ENCODE measurements at regions not wholly inside any gene's neighbourhood (a gene's known extent, or its start where the extent isn't known, plus 50 kb on each side); places are given as distances from the start of the nearest gene placed in this dataset.

DNA sequence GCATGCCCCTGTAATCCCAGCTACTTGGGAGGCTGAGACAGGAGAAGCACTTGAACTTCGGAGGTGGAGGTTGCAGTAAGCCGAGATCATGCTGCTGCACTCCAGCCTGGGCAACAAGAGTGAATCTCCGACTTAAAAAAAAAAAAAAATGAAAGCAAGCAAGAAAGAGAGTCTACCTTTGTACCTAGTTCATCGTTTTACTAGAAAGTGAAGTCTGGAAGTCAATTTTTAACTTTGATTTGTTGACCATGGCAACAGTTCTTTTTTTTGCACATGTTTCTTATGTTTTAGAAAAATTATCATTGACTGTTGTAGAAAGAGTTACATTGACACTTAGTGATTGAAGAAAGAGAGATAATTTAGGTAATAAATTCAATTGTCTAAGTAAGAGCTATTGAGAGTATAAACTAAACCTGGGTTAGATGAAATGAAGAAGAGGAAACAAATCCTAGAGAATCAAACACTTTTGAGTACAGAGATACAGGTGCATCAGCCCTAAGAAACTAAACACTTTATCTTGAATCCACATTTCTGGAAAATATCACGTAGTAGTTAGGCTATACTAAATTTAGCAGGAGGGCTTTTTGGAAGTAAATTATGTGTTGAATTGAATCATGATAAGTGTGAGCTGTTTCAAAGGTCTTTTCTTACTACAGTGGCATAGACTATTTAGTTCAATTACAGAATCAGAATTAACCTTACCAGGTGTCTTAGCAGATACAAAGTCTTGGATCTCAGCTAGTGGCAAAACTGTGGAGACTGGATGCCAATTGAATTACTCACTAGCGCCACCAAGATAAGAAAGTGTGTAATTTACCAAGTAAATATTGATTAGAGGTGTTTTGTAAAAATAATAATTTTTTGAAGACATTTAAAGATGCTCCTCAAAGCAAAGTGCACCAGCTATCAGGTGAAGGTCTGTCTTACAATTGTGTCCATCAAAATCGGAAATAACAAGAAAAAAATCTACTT is 303.4 kb upstream of the NRXN1 start:
- DNase-seq, result no peak
- Histone ChIP-seq H3K4me1 (no peaks in the 10 kb centered on the region), H3K27me3 (no peaks in the 10 kb centered on the region), H3K9me3 (peaks cover 0 to 5% of the 10 kb centered on the region in 2 donors), H3K4me3 (no peak overlapping the region), H3K27ac (no peak overlapping the region), H3K36me3 (no peaks in the 10 kb centered on the region)
- ATAC-seq, result no peak
- intact Hi-C loops (cut with DNase I), result no loop called here
- TF ChIP-seq, protein P1, sequence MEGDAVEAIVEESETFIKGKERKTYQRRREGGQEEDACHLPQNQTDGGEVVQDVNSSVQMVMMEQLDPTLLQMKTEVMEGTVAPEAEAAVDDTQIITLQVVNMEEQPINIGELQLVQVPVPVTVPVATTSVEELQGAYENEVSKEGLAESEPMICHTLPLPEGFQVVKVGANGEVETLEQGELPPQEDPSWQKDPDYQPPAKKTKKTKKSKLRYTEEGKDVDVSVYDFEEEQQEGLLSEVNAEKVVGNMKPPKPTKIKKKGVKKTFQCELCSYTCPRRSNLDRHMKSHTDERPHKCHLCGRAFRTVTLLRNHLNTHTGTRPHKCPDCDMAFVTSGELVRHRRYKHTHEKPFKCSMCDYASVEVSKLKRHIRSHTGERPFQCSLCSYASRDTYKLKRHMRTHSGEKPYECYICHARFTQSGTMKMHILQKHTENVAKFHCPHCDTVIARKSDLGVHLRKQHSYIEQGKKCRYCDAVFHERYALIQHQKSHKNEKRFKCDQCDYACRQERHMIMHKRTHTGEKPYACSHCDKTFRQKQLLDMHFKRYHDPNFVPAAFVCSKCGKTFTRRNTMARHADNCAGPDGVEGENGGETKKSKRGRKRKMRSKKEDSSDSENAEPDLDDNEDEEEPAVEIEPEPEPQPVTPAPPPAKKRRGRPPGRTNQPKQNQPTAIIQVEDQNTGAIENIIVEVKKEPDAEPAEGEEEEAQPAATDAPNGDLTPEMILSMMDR (IDR thresholded peaks at IDR 0.05), result no peak

DNA sequence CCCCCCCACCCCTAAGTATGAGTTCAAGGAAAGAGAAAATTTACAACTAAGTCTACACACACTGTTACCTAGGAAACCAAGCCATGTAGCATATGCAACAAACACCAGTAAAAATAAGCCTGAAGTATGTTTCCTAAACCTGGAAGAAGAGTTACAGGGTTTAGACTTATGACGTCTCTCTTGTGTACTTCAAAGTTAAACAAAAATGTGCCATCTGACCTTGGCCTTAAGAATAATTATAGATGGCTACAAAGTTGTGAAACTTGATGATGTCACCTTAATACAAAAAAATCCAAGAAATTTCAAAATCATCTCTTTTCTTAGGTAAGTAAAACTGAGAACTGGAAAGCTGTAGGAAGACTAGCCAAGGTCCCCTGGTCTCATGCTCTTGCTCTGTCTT is 297.6 kb upstream of the NRXN1 start:
- no peak for ATAC-seq
- H3K27ac ChIP-seq, result no peak overlapping the region
- H3K36me3 ChIP-seq, result no peaks in the 10 kb centered on the region
- H3K27me3 ChIP-seq, result no peaks in the 10 kb centered on the region
- intact Hi-C loops (cut with DNase I), result no loop called here
- no peak overlapping the region for H3K4me3 ChIP-seq
- H3K9me3 ChIP-seq, result peaks cover 0 to 2% of the 10 kb centered on the region in 2 donors
- no peaks in the 10 kb centered on the region for H3K4me1 ChIP-seq
- no peak for DNase-seq
- TF ChIP-seq, protein P1 (IDR thresholded peaks at IDR 0.05), result no peak

DNA sequence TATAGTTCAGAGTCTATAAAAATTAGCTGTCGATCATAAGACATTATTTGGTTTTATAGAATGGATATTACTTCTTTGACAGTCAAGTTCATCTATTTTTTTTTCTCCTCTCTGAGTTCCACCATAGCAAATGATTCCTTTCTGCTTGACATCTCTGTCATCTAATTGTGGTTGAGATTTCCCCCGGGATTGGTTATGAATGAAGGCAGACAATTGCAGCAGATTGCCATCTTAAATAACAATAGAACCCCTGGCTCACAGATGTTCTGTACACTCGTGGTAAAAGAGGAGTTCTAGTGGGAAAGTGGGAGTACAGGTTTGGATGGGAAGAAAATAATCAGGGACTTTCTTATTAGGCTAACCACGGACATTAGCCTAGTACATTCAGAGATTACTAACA is 292.1 kb upstream of the NRXN1 start:
- intact Hi-C loops (cut with DNase I), result no loop called here

DNA sequence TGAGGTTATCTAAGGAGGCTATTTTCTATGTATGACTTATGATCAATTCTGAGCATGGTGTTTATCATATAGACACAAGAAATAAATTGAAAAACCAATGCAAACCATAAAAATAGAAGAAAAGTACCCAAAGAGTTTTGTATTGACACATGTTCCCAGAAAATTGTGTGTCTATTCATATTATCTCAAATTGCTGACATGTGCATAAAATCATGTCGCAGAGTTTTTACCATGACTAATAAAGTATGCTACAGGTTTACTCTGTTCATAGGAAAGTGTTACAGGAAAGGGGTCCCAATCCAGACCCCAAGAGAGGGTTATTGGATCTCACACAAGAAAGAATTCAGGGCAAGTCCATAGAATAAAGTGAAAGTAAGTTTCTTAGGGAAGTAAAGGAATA is 290.7 kb upstream of the NRXN1 start:
- TF ChIP-seq, protein P1 (IDR thresholded peaks at IDR 0.05), result no peak
- Histone ChIP-seq H3K36me3 (no peaks in the 10 kb centered on the region), H3K4me3 (no peak overlapping the region), H3K9me3 (peaks cover 0 to 13% of the 10 kb centered on the region in 2 donors), H3K27ac (no peak overlapping the region), H3K4me1 (no peaks in the 10 kb centered on the region), H3K27me3 (no peaks in the 10 kb centered on the region)
- ATAC-seq (no peak), DNase-seq (no peak)
- intact Hi-C loops (cut with DNase I), result no loop called here

More for the DNA sequence above, 292.1 kb upstream of the NRXN1 start:
- no peak for DNase-seq
- H3K27ac ChIP-seq, result no peak overlapping the region
- H3K27me3 ChIP-seq, result no peaks in the 10 kb centered on the region
- H3K4me1 ChIP-seq, result no peaks in the 10 kb centered on the region
- no peak for ATAC-seq
- TF ChIP-seq, protein P1 (IDR thresholded peaks at IDR 0.05), result no peak
- H3K4me3 ChIP-seq, result no peak overlapping the region
- H3K9me3 ChIP-seq, result peaks cover 0 to 8% of the 10 kb centered on the region in 2 donors
- no peaks in the 10 kb centered on the region for H3K36me3 ChIP-seq

DNA sequence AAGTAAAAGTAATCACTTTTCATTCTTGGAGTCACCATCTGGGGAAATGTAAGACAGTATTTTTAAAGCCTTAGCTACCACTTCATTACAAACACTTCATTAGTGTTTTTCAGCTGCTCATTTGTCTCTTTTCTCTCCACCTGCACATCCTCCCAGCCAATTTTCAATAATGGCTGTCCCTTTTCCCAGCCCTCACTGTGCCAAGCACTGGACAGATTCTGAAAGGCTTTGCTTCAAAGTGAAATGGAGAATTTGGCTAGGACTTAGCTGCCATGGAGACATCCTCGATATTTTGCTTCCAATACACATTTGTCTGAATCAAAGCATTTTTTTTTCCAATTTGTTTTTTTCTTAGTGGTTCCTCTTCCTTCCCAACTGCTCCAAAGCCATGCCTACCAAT is 272.4 kb upstream of the NRXN1 start:
- Histone ChIP-seq H3K27ac (no peak overlapping the region), H3K27me3 (no peaks in the 10 kb centered on the region), H3K36me3 (no peaks in the 10 kb centered on the region), H3K9me3 (peaks cover 0 to 3% of the 10 kb centered on the region in 2 donors), H3K4me3 (no peak overlapping the region), H3K4me1 (no peaks in the 10 kb centered on the region)
- DNase-seq (no peak), ATAC-seq (no peak)
- TF ChIP-seq, protein P1 (IDR thresholded peaks at IDR 0.05), result no peak
- intact Hi-C loops (cut with DNase I), result no loop called here
